Umbilical cord (tissue), 1 donor: ENCODE measurements at regions not wholly inside any gene's neighbourhood (a gene's known extent, or its start where the extent isn't known, plus 50 kb on each side); places are given as distances from the start of the nearest gene placed in this dataset.
"Not testable (repeated sequence)": the region's sequence is repeated elsewhere in the genome, so short reads cannot be mapped to it uniquely, and the experiment has no call there.

Source experiments
- DNase-seq: peaks from one replicate; pipeline ENCODE4 v3.0.0-alpha.2; 2015; ENCODE audit warnings: low spot score

DNA sequence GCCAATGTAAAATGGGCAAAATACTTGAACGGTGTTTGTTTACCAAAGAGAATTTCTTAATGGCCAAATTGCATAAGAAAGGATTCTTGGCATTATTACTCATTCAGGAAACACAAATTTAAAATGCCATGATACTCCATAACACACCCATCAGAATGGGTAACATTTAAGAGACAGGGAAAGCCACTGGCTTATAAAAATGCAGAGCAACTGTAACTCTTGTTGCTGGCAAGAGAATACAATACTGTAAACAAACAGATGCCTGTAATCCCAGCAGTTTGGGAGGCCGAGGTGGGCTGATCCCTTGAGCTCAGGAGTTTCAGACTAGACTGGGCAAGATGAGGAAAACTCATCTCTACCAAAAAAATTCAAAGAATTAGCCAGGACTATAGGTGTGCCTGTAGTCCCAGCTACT is 125.8 kb upstream of the NBPF11 start:
- DNase-seq = not testable (repeated sequence)

DNA sequence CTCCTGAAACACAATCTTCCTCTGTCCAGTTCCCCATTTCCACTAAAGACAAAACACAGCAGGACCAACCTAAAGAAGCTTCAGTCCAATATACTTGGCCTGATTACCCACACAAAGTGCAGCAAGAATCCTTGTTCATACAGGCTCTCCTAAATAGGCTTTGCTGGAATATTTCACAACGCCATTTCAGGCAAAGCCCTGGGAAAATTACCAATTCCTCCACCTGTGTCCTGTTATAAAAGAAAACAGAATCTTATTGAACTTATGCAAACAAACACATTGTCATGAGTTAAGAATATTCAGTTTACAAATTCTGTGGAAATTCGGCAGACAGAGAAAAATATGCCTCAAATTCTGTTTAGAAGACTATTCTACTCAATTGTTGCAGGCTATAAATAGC is 115.0 kb upstream of the NBPF11 start:
- not testable (repeated sequence) for DNase-seq

DNA sequence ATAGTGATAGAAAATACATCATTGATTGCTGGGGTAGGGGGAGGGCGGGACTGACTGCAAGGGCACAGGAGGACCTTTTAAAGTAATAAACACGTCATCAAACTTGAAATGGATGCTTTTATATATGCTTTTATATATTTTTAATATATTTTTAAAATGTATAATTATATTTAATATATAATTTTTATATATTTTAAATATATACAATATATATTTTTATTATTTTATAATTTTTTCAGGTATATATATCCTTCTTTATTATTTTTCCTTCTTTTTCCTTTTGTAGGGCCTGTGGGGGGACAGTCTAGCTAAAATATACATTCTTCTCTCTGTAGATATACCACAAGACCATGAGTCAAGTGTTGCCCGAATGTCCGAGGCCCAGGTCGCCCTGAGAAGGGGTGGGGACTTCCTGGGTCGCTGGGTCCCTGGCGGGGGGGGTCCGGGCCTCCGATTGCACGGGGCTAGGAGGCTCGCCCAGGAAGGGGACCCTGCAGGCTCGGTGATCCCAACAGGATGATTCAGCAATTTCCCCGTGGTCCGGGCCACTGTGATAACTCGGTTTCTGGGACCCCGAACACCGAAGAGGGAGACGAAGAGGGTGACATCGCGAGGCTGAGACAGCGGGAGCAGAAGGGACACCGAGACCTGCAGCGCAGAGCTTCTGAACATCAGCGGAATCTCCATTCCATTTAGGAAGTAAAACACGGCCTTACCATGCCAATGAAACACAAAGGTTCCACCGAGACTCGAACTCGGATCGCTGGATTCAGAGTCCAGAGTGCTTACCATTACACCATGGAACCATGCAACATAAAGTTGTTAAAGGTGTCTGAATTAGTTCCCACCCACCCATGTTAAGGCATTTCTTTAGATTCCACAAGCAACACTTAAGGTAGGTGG is 112.5 kb upstream of the NBPF11 start:
- peak; percentile 23 for DNase-seq

DNA sequence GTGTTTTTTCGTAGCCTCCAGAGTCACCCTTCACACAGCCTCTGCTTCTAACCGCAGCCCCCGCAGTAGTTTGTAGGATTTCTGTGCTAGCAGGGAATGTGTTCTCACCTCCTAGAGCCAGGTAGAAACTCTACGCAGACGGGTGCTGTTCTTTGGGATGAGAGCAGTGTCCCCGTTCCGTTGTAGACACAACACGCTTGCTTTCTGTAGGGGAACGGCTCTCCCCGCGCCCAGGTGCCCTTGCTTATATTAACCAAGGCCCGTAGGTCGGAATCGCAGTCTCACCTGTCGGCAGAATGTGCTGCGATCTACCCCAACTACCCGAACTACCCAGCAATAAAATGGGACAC is 111.8 kb upstream of the NBPF11 start:
- DNase-seq = no peak

GRCh38 chr1:148263128-148263905 is 111.2 kb upstream of the NBPF11 start:
- DNase-seq = peak; percentile 76

DNA sequence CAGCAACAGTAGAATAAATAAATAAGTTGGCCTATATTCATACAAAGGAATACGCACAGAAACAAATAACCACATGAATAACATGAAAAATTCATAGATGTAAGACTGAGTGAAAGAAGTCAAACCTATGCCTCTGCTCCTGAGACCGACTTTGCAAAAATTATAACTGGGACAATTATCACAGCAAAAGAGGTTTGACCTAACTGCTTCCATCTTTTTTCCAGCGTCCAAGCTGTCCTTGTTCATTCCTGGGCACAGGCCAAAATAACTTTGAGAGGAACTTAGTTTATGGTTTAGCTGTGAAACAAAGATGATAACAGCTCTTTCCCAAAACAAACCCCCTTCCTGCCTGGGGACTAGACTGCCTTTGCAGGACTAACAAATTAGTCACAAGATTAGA is 109.6 kb upstream of the NBPF11 start:
- DNase-seq = not testable (repeated sequence)

- DNase-seq = not testable (repeated sequence)
These were observed 105.8 kb upstream of the NBPF11 start for GRCh38 chr1:148257886-148258285.

- not testable (repeated sequence) for DNase-seq
These were observed 102.7 kb upstream of the NBPF11 start for GRCh38 chr1:148254611-148255429.

- not testable (repeated sequence) for DNase-seq
These were observed 101.7 kb upstream of the NBPF11 start for GRCh38 chr1:148253808-148254207.

- not testable (repeated sequence) for DNase-seq
These were observed 96.7 kb upstream of the NBPF11 start for GRCh38 chr1:148248798-148249197.

- DNase-seq = not testable (repeated sequence)
These were observed 94.3 kb upstream of the NBPF11 start for GRCh38 chr1:148246258-148246861.

GRCh38 chr1:148245843-148246242 is 93.8 kb upstream of the NBPF11 start:
- DNase-seq = not testable (repeated sequence)

DNA sequence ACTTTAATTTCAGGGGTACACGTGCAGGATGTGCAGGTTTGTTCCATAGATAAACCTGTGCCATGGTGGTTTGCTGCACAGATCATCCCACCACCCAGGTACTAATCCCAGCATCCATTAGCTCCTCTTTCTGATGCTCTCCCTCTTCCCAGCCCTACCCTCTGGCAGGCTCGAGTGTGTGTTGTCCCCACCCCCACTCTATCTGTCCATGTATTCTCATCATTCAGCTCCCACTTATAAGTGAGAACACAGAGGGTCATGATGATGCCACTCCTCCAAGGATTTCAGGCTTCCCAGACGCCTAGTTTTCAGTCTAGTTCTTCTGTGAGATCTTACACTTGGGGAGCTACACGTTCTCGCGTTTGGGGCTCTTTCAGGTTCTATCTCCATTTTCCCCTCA is 93.4 kb upstream of the NBPF11 start:
- not testable (repeated sequence) for DNase-seq

GRCh38 chr1:148233250-148233649 is 81.2 kb upstream of the NBPF11 start:
- not testable (repeated sequence) for DNase-seq

DNA sequence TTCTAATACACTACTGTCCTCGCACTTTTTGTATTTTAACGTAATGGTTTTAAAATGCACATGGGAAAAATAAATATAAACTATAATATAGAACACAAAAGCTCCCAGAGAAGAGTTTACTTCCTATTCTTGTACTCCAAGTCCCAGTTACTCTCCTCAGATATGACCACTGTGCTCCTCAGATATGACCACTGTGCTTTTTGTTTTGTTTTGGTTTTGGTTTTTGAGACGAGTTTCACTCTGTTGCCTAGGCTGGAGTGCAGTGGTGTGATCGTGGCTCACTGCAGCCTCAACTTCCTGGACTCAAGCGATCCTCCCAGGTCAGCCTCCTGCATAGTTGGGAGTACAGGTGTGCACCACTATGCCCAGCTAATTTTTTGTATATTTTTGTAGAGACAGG is 76.8 kb upstream of the NBPF11 start:
- not testable (repeated sequence) for DNase-seq

DNA sequence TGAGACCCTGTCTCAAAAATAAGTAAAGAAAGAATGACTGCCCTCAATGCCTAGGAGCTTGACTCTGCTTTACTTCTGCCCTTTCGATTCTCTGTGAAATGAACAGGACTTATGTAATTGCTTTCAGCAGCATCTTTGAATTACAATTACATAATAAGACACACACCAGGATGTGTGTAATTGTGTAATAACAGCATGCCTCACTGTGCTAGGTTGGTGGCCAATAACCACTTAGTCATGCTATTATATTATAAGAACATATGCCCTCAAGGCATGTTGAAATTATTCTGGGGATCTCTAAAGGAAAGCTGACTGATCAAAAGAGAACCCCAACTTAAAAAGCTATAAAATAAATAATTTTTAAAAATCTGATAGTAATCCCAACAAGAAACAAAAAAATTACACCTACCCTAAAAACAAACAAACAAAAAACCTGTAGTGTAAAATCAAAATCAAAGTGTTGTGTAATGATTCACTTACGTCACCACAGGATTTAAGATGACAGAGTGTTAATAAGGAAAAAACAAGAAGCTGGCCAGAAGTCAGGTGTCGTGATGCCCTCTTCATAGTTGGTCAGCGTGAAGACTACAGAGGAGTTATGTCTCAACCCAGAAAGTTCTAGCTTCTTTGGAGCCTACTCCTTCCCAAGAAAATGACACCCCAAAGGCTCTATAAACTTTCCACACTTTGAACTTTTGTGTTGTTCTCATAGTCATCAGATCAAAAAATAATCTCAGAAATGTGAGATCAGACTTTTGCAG is 70.5 kb upstream of the NBPF11 start:
- not testable (repeated sequence) for DNase-seq

DNA sequence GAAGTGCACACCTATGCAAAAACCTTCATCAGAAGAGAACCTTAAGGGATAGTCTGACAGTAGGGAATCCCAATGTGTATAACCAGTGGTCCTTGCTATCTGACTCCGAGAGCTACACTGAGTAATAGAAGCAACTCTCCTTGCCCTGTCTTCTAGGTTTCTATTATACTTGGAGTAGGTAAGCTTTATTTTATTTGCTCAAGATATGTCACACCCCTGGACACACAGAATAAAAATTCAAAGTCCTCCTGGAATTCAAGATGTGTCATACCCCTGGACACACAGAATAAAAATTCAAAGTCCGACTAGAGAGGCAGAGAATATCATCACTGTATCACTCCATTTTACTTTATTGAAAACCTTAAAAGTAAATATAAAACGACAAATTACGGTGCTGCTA is 69.5 kb upstream of the NBPF11 start:
- not testable (repeated sequence) for DNase-seq

GRCh38 chr1:148219229-148219628 is 67.1 kb upstream of the NBPF11 start:
- not testable (repeated sequence) for DNase-seq

GRCh38 chr1:148211191-148211590 is 59.1 kb upstream of the NBPF11 start:
- not testable (repeated sequence) for DNase-seq

DNA sequence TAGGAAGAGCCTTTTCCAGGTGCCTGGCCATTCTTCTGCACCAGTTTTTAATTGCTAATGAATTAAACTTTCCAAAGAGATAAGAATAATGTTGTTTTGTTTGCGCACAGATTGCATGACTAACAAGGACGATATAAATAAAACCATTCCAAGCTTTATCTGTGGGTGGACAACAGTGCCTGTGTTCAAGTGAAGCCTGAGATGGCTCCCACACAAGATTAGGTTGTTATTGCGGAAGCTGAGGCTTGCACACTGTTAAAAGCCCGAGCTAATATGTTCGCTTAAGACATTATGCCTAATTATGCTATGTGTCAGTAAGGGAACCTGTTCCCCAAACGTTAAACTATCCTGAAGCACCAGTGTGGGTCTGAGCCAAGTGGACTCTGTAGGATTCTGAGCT is 58.5 kb upstream of the NBPF11 start:
- not testable (repeated sequence) for DNase-seq
